CD4-positive, alpha-beta T cell (primary cell): ENCODE measurements at regions not wholly inside any gene's neighbourhood (a gene's known extent, or its start where the extent isn't known, plus 50 kb on each side); places are given as distances from the start of the nearest gene placed in this dataset.

Experiments
- ATAC-seq: fragments of 200-7000 bp; cut with Tn5 transposase; one replicate; pipeline ENCODE4 v1.10.0; 2022; ENCODE audit warnings: mild to moderate bottlenecking; ENCODE audit not compliant: poor library complexity
- CTCF ChIA-PET: fragments of 350-600 bp; sonication (Branson Sonifier 250); formaldehyde crosslinking; loops from one replicate; lab custom pipeline; 2021; ENCODE audit warnings: antibody characterized with exemption, inconsistent platforms; lab: Charles Lee
- POLR2A ChIA-PET: fragments of 350-600 bp; sonication (Branson Sonifier 250); formaldehyde crosslinking; loops from one replicate; lab custom pipeline; 2021; ENCODE audit warnings: antibody characterized with exemption, inconsistent platforms; lab: Charles Lee
- DNase-seq, 14 experiments: peaks; one replicate each; pipeline ENCODE4 v3.0.0-alpha.2; 2013 to 2020; ENCODE audit warnings: mixed read lengths in 2 of 14
- H3K27ac ChIP-seq, 2 donors: one replicate each; pipeline versions ENCODE4 v1.5.1 to v1.7.0; 2013; ENCODE audit warnings: low read length in 2 of 2, low read depth in 1 of 2, mild to moderate bottlenecking in 1 of 2
- H3K27me3 ChIP-seq, 2 experiments: 1 replicate in 1 of 2; 2 replicates in 1 of 2; pipeline versions ENCODE4 v1.6.1 to v1.7.0; 2013; ENCODE audit warnings: low read length in 2 of 2, control low read depth in 1 of 2, mild to moderate bottlenecking in 1 of 2, moderate library complexity in 1 of 2; ENCODE audit not compliant: insufficient read depth in 2 of 2, control insufficient read depth in 1 of 2
- H3K36me3 ChIP-seq: one replicate; pipeline ENCODE4 v1.6.1; 2013; ENCODE audit warnings: low read length, control low read depth; ENCODE audit not compliant: insufficient read depth
- H3K4me1 ChIP-seq: one replicate; pipeline ENCODE4 v1.6.1; 2013; ENCODE audit warnings: low read length, control low read depth; ENCODE audit not compliant: insufficient read depth
- H3K4me3 ChIP-seq: one replicate; pipeline ENCODE4 v1.5.1; 2013; ENCODE audit warnings: mild to moderate bottlenecking, low read length, moderate library complexity
- H3K9me3 ChIP-seq, 2 experiments: 1 replicate in 1 of 2; 2 replicates in 1 of 2; pipeline versions ENCODE4 v1.6.1 to v1.7.0; 2013; ENCODE audit warnings: low read length in 2 of 2, mild to moderate bottlenecking in 2 of 2, control low read depth in 1 of 2, moderate library complexity in 1 of 2; ENCODE audit not compliant: control insufficient read depth in 1 of 2, insufficient read depth in 1 of 2
- H3K27ac Mint-ChIP-seq: one replicate; pipeline ENCODE4 v1.8.0; 2020; ENCODE audit warnings: mixed read lengths
- H3K27me3 Mint-ChIP-seq: one replicate; pipeline ENCODE4 v1.8.0; 2021; ENCODE audit warnings: mixed read lengths
- H3K36me3 Mint-ChIP-seq: one replicate; pipeline ENCODE4 v1.8.0; 2021; ENCODE audit warnings: low read depth, mixed read lengths
- H3K4me1 Mint-ChIP-seq: one replicate; pipeline ENCODE4 v1.8.0; 2021; ENCODE audit warnings: low read depth, mixed read lengths
- H3K4me3 Mint-ChIP-seq: one replicate; pipeline ENCODE4 v1.8.0; 2020; ENCODE audit warnings: mild to moderate bottlenecking, mixed read lengths
- H3K9me3 Mint-ChIP-seq: one replicate; pipeline ENCODE4 v1.8.0; 2020; ENCODE audit warnings: mixed read lengths
- intact Hi-C, 2 experiments: fragments of 100-400 bp; cut with DNase I in 1 of 2; cut with micrococcal nuclease in 1 of 2; formaldehyde crosslinking; loops; one replicate each; pipeline versions ENCODE4 v1.15.1 to v1.9.0; 2023 to 2025; cut with DNase I, micrococcal nuclease
- TF ChIP-seq, protein P1 (sequence below): fragments of 200-600 bp; IDR thresholded peaks from one replicate; pipeline ENCODE4 v1.8.0; 2022; ENCODE audit warnings: antibody characterized with exemption, mild to moderate bottlenecking

DNA sequence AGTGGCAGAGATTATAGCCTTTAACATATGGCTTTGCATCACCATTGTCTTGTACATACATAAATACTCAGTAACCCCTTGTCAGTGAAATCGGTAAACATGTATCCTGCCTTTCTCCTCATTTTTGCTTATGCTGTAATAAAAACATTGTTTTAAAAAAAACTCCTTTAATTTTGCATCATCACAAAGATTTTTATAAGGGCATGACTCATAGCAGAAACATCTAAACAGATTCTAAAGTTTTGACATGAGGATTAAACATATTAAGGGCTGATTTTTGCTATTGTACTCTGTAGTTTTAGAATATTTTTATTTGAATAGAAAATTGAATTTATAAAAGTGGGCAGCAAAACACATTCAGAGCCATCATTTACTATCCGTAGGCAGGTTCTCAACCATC is 275.9 kb downstream of the ZIC4 start:
- Mint-ChIP-seq H3K4me1 (no peaks in the 10 kb centered on the region), H3K4me3 (no peak overlapping the region), H3K36me3 (no peaks in the 10 kb centered on the region), H3K9me3 (peaks cover 18% of the 10 kb centered on the region), H3K27ac (no peak overlapping the region), H3K27me3 (no peaks in the 10 kb centered on the region)
- TF ChIP-seq, protein P1, sequence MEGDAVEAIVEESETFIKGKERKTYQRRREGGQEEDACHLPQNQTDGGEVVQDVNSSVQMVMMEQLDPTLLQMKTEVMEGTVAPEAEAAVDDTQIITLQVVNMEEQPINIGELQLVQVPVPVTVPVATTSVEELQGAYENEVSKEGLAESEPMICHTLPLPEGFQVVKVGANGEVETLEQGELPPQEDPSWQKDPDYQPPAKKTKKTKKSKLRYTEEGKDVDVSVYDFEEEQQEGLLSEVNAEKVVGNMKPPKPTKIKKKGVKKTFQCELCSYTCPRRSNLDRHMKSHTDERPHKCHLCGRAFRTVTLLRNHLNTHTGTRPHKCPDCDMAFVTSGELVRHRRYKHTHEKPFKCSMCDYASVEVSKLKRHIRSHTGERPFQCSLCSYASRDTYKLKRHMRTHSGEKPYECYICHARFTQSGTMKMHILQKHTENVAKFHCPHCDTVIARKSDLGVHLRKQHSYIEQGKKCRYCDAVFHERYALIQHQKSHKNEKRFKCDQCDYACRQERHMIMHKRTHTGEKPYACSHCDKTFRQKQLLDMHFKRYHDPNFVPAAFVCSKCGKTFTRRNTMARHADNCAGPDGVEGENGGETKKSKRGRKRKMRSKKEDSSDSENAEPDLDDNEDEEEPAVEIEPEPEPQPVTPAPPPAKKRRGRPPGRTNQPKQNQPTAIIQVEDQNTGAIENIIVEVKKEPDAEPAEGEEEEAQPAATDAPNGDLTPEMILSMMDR, result no peak
- Histone ChIP-seq H3K36me3 (no peaks in the 10 kb centered on the region), H3K4me3 (no peak overlapping the region), H3K27ac (no peak overlapping the region), H3K27me3 (no peaks in the 10 kb centered on the region), H3K9me3 (peaks cover 3 to 14% of the 10 kb centered on the region in 2 experiments), H3K4me1 (no peaks in the 10 kb centered on the region)
- ChIA-PET CTCF (no interaction called here), POLR2A (no interaction called here)
- intact Hi-C loops, result no loop called here
- DNase-seq (no peak), ATAC-seq (no peak)

DNA sequence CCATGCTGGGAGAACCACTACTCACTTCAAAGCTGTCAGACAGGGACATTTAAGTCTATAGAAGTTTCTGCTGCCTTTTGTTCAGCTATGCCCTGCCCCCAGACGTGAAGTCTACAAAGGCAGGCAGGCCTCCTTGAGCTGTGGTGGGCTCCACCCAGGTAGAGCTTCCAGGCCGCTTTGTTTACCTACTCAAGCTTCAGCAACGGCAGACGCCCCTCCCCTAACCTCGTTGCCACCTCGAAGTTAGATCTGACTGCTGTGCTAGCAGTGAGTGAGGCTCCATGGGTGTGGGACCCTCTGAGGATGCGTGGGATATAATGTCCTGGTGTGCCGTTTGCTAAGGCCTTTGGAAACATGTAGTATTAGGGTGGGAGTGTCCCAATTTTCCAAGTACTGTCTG is 276.7 kb downstream of the ZIC4 start:
- no peak overlapping the region for H3K27ac Mint-ChIP-seq
- Histone ChIP-seq H3K9me3 (peaks cover 3 to 8% of the 10 kb centered on the region in 2 experiments), H3K27me3 (no peaks in the 10 kb centered on the region), H3K36me3 (no peaks in the 10 kb centered on the region), H3K4me3 (no peak overlapping the region), H3K4me1 (no peaks in the 10 kb centered on the region), H3K27ac (no peak overlapping the region)
- POLR2A ChIA-PET, result no interaction called here
- peaks cover 20% of the 10 kb centered on the region for H3K9me3 Mint-ChIP-seq
- H3K36me3 Mint-ChIP-seq, result no peaks in the 10 kb centered on the region
- no peak for ATAC-seq
- no peak overlapping the region for H3K4me3 Mint-ChIP-seq
- TF ChIP-seq, protein P1, result no peak
- H3K27me3 Mint-ChIP-seq, result no peaks in the 10 kb centered on the region
- CTCF ChIA-PET, result no interaction called here
- no peaks in the 10 kb centered on the region for H3K4me1 Mint-ChIP-seq
- no peak for DNase-seq
- intact Hi-C loops, result no loop called here

DNA sequence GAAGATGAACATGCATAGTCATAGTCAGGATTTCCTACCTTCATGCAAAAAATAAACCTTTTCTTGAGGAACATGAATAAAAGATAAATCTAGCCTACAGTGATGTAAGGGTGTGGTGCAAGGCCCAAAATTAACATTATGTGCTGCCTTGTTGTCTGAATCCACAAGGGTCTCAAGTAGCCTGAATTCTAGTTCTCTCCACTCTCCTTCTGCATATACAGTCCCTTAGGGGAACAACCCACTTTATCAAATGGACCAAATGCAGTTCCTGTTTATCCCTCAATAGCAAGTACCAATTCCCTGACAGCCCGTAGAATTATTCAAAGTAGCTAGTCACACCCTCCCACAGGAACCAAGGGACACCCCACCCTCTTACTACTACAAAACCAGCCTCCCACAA is 284.0 kb downstream of the ZIC4 start:
- DNase-seq (no peak), ATAC-seq (no peak)
- CTCF ChIA-PET, result no interaction called here
- Mint-ChIP-seq H3K36me3 (no peaks in the 10 kb centered on the region), H3K4me1 (no peaks in the 10 kb centered on the region), H3K27me3 (no peaks in the 10 kb centered on the region), H3K9me3 (peaks cover 14% of the 10 kb centered on the region), H3K4me3 (no peak overlapping the region), H3K27ac (no peak overlapping the region)
- POLR2A ChIA-PET, result no interaction called here
- Histone ChIP-seq H3K27ac (no peak overlapping the region), H3K9me3 (no peaks in the 10 kb centered on the region), H3K4me1 (no peaks in the 10 kb centered on the region), H3K36me3 (no peaks in the 10 kb centered on the region), H3K4me3 (no peak overlapping the region), H3K27me3 (no peaks in the 10 kb centered on the region)
- TF ChIP-seq, protein P1, result no peak
- intact Hi-C loops, result no loop called here
